ENCODE measurements at regions not wholly inside any gene's neighbourhood (a gene's known extent, or its start where the extent isn't known, plus 50 kb on each side); places are given as distances from the start of the nearest gene placed in this dataset.

- intact Hi-C loops (cut with DNase I), result no loop called here
- WGBS, 2 donors, result 45 to 50% methylated on average over 1 of the region's 1 CpG
Observed at GRCh38 chr3:181887685-181888084, 176.0 kb downstream of the SOX2 start.

GRCh38 chr3:181888234-181888633, 176.5 kb downstream of the SOX2 start:
- no peaks in the 10 kb centered on the region for H3K27me3 ChIP-seq
- H3K4me1 ChIP-seq, result no peaks in the 10 kb centered on the region
- intact Hi-C loops (cut with DNase I), result no loop called here
- no peak overlapping the region for H3K4me3 ChIP-seq
- no peak for ATAC-seq
- TF ChIP-seq CTCF (IDR thresholded peaks at IDR 0.05) (no peak), POLR2A (IDR thresholded peaks at IDR 0.05) (no peak)
- 47 to 79% methylated on average over 2 to 3 of the region's 3 CpGs for WGBS, 2 donors
- no peaks in the 10 kb centered on the region for H3K9me3 ChIP-seq
- no peak overlapping the region for H3K27ac ChIP-seq
- no peaks in the 10 kb centered on the region for H3K36me3 ChIP-seq (replicated peaks in 1 of 2; ENCODE audit: insufficient read depth in 1 of 2, low read depth in 2 of 2)
- no peak for DNase-seq

More at GRCh38 chr3:181887685-181888084, 176.0 kb downstream of the SOX2 start:
- DNase-seq (no peak), ATAC-seq (no peak)
- H3K4me1 ChIP-seq, result no peaks in the 10 kb centered on the region
- H3K27me3 ChIP-seq, result no peaks in the 10 kb centered on the region
- H3K27ac ChIP-seq, result no peak overlapping the region
- no peak overlapping the region for H3K4me3 ChIP-seq
- TF ChIP-seq POLR2A (IDR thresholded peaks at IDR 0.05) (no peak), CTCF (IDR thresholded peaks at IDR 0.05) (no peak)
- no peaks in the 10 kb centered on the region for H3K9me3 ChIP-seq
- H3K36me3 ChIP-seq (replicated peaks in 1 of 2; ENCODE audit: insufficient read depth in 1 of 2, low read depth in 2 of 2), result no peaks in the 10 kb centered on the region

- Histone ChIP-seq H3K27ac (no peak overlapping the region), H3K9me3 (no peaks in the 10 kb centered on the region), H3K36me3 (replicated peaks in 1 of 2; ENCODE audit: insufficient read depth in 1 of 2, low read depth in 2 of 2) (no peaks in the 10 kb centered on the region), H3K4me1 (no peaks in the 10 kb centered on the region), H3K27me3 (no peaks in the 10 kb centered on the region), H3K4me3 (no peak overlapping the region)
- DNase-seq, result no peak
- WGBS, 2 donors, result 44 to 47% methylated on average over 4 of the region's 4 CpGs
- intact Hi-C loops (cut with DNase I), result no loop called here
- ATAC-seq, result no peak
- TF ChIP-seq POLR2A (IDR thresholded peaks at IDR 0.05) (no peak), CTCF (IDR thresholded peaks at IDR 0.05) (no peak)
Observed at GRCh38 chr3:181892848-181893247, 181.1 kb downstream of the SOX2 start.

- H3K36me3 ChIP-seq (replicated peaks in 1 of 2; ENCODE audit: insufficient read depth in 1 of 2, low read depth in 2 of 2), result no peaks in the 10 kb centered on the region
- no peaks in the 10 kb centered on the region for H3K4me1 ChIP-seq
- ATAC-seq (no peak), DNase-seq (no peak)
- H3K27ac ChIP-seq, result no peak overlapping the region
- no peaks in the 10 kb centered on the region for H3K27me3 ChIP-seq
- H3K4me3 ChIP-seq, result no peak overlapping the region
- WGBS, 2 donors, result 81 to 93% methylated on average over 2 of the region's 2 CpGs
- no peak for TF ChIP-seq CTCF (IDR thresholded peaks at IDR 0.05)
- no peak for TF ChIP-seq POLR2A (IDR thresholded peaks at IDR 0.05)
- intact Hi-C loops (cut with DNase I), result no loop called here
- H3K9me3 ChIP-seq, result no peaks in the 10 kb centered on the region
Observed at GRCh38 chr3:181896605-181897004, 184.9 kb downstream of the SOX2 start.

GRCh38 chr3:181899702-181900101, 188.0 kb downstream of the SOX2 start:
- intact Hi-C loops (cut with DNase I), result no loop called here

More at GRCh38 chr3:181899702-181900101, 188.0 kb downstream of the SOX2 start:
- Histone ChIP-seq H3K9me3 (no peaks in the 10 kb centered on the region), H3K4me1 (no peaks in the 10 kb centered on the region), H3K27me3 (no peaks in the 10 kb centered on the region), H3K4me3 (no peak overlapping the region), H3K36me3 (replicated peaks in 1 of 2; ENCODE audit: insufficient read depth in 1 of 2, low read depth in 2 of 2) (no peaks in the 10 kb centered on the region), H3K27ac (no peak overlapping the region)
- no peak for DNase-seq
- WGBS, 2 donors, result 44 to 59% methylated on average over 1 of the region's 1 CpG
- no peak for TF ChIP-seq POLR2A (IDR thresholded peaks at IDR 0.05)
- no peak for TF ChIP-seq CTCF (IDR thresholded peaks at IDR 0.05)
- ATAC-seq, result no peak

Data from body of pancreas (tissue), 4 donors.